HEK293 (cell line): ENCODE measurements at regions not wholly inside any gene's neighbourhood (a gene's known extent, or its start where the extent isn't known, plus 50 kb on each side); places are given as distances from the start of the nearest gene placed in this dataset.

Experiments
- EGR2 ChIP-seq: fragments of 450-650 bp; formaldehyde crosslinking; IDR thresholded peaks from 2 replicates; pipeline ENCODE4 v1.5.1; 2016; ENCODE audit warnings: low read depth, missing biosample characterization, missing genetic modification characterization
- MZF1 ChIP-seq: fragments of 450-650 bp; formaldehyde crosslinking; IDR thresholded peaks from 2 replicates; pipeline ENCODE4 v1.5.1; 2017; ENCODE audit warnings: missing biosample characterization, missing genetic modification characterization, borderline replicate concordance
- ZBTB17 ChIP-seq: fragments of 450-650 bp; formaldehyde crosslinking; IDR thresholded peaks from 2 replicates; pipeline ENCODE4 v1.5.1; 2016; ENCODE audit warnings: missing biosample characterization, missing genetic modification characterization
- ZBTB8A ChIP-seq: fragments of 450-650 bp; formaldehyde crosslinking; IDR thresholded peaks from 2 replicates; pipeline ENCODE4 v1.5.1; 2016; ENCODE audit warnings: missing biosample characterization, missing genetic modification characterization
- ZNF24 ChIP-seq: fragments of 450-650 bp; formaldehyde crosslinking; IDR thresholded peaks from 2 replicates; pipeline ENCODE4 v1.5.1; 2016; ENCODE audit warnings: missing biosample characterization, missing genetic modification characterization
- ZNF707 ChIP-seq: fragments of 450-650 bp; formaldehyde crosslinking; IDR thresholded peaks from 2 replicates; pipeline ENCODE4 v1.5.1; 2016; ENCODE audit warnings: missing biosample characterization, missing genetic modification characterization
- TF ChIP-seq, protein P1 (sequence below): fragments of 450-650 bp; formaldehyde crosslinking; IDR thresholded peaks from 2 replicates; pipeline ENCODE4 v1.5.1; 2016; ENCODE audit warnings: missing biosample characterization, missing genetic modification characterization
- TF ChIP-seq, protein P2 (sequence below): fragments of 450-650 bp; formaldehyde crosslinking; IDR thresholded peaks from 2 replicates; pipeline ENCODE4 v1.5.1; 2017; ENCODE audit warnings: missing biosample characterization, missing genetic modification characterization
- TF ChIP-seq, protein P3 (sequence below): fragments of 450-650 bp; formaldehyde crosslinking; IDR thresholded peaks from 2 replicates; pipeline ENCODE4 v1.5.1; 2016; ENCODE audit warnings: missing biosample characterization, missing genetic modification characterization
- TF ChIP-seq, protein P4 (sequence below): fragments of 450-650 bp; formaldehyde crosslinking; IDR thresholded peaks from 2 replicates; pipeline ENCODE4 v1.5.1; 2016; ENCODE audit warnings: missing biosample characterization, missing genetic modification characterization
- TF ChIP-seq, protein P5 (sequence below): fragments of 450-650 bp; formaldehyde crosslinking; conservative IDR thresholded peaks from 2 replicates; pipeline ENCODE4 v1.5.1; 2016; ENCODE audit warnings: low read depth, missing biosample characterization, missing genetic modification characterization
- TF ChIP-seq, protein P6 (sequence below): fragments of 450-650 bp; formaldehyde crosslinking; IDR thresholded peaks from 2 replicates; pipeline ENCODE4 v1.5.1; 2017; ENCODE audit warnings: missing biosample characterization, missing genetic modification characterization
- TF ChIP-seq, protein P7 (sequence below): IDR thresholded peaks from 2 replicates; pipeline ENCODE4 v1.6.1; 2011; ENCODE audit warnings: mild to moderate bottlenecking, low read depth, low read length, borderline replicate concordance

DNA sequence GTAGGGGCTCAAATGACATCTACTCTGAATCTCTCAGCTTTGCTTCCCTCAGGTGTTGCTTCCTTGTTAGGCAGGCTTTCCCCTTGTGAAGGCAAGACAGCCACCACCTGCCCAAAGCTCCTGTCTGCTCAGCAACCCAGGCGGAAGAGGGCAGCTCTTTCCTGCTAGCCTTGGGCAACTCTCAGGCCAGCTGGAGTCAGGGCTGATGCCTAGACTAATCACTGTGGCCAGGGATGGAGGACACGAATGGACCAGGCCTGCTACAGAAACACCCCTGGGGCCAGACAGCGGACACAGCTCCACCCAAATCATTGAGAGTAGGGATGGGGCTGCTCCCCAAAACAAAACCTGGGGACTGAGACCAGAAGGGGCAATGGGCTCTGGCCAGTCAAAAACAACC, 138.0 kb downstream of the MTX3 start:
- no peak for TF ChIP-seq EGR2 (tag by site-specific recombination)
- TF ChIP-seq, protein P1, sequence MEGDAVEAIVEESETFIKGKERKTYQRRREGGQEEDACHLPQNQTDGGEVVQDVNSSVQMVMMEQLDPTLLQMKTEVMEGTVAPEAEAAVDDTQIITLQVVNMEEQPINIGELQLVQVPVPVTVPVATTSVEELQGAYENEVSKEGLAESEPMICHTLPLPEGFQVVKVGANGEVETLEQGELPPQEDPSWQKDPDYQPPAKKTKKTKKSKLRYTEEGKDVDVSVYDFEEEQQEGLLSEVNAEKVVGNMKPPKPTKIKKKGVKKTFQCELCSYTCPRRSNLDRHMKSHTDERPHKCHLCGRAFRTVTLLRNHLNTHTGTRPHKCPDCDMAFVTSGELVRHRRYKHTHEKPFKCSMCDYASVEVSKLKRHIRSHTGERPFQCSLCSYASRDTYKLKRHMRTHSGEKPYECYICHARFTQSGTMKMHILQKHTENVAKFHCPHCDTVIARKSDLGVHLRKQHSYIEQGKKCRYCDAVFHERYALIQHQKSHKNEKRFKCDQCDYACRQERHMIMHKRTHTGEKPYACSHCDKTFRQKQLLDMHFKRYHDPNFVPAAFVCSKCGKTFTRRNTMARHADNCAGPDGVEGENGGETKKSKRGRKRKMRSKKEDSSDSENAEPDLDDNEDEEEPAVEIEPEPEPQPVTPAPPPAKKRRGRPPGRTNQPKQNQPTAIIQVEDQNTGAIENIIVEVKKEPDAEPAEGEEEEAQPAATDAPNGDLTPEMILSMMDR (tag by site-specific recombination): no peak
- TF ChIP-seq ZBTB17 (tag by site-specific recombination): no peak
- TF ChIP-seq ZNF24: no peak
- TF ChIP-seq, protein P2, sequence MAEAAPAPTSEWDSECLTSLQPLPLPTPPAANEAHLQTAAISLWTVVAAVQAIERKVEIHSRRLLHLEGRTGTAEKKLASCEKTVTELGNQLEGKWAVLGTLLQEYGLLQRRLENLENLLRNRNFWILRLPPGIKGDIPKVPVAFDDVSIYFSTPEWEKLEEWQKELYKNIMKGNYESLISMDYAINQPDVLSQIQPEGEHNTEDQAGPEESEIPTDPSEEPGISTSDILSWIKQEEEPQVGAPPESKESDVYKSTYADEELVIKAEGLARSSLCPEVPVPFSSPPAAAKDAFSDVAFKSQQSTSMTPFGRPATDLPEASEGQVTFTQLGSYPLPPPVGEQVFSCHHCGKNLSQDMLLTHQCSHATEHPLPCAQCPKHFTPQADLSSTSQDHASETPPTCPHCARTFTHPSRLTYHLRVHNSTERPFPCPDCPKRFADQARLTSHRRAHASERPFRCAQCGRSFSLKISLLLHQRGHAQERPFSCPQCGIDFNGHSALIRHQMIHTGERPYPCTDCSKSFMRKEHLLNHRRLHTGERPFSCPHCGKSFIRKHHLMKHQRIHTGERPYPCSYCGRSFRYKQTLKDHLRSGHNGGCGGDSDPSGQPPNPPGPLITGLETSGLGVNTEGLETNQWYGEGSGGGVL (tag by site-specific recombination): no peak
- TF ChIP-seq, protein P3, sequence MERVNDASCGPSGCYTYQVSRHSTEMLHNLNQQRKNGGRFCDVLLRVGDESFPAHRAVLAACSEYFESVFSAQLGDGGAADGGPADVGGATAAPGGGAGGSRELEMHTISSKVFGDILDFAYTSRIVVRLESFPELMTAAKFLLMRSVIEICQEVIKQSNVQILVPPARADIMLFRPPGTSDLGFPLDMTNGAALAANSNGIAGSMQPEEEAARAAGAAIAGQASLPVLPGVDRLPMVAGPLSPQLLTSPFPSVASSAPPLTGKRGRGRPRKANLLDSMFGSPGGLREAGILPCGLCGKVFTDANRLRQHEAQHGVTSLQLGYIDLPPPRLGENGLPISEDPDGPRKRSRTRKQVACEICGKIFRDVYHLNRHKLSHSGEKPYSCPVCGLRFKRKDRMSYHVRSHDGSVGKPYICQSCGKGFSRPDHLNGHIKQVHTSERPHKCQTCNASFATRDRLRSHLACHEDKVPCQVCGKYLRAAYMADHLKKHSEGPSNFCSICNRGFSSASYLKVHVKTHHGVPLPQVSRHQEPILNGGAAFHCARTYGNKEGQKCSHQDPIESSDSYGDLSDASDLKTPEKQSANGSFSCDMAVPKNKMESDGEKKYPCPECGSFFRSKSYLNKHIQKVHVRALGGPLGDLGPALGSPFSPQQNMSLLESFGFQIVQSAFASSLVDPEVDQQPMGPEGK (tag by site-specific recombination): no peak
- no peak for TF ChIP-seq ZBTB8A
- TF ChIP-seq ZNF707: no peak
- TF ChIP-seq, protein P4, sequence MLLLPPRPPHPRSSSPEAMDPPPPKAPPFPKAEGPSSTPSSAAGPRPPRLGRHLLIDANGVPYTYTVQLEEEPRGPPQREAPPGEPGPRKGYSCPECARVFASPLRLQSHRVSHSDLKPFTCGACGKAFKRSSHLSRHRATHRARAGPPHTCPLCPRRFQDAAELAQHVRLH: no peak
- TF ChIP-seq, protein P5, sequence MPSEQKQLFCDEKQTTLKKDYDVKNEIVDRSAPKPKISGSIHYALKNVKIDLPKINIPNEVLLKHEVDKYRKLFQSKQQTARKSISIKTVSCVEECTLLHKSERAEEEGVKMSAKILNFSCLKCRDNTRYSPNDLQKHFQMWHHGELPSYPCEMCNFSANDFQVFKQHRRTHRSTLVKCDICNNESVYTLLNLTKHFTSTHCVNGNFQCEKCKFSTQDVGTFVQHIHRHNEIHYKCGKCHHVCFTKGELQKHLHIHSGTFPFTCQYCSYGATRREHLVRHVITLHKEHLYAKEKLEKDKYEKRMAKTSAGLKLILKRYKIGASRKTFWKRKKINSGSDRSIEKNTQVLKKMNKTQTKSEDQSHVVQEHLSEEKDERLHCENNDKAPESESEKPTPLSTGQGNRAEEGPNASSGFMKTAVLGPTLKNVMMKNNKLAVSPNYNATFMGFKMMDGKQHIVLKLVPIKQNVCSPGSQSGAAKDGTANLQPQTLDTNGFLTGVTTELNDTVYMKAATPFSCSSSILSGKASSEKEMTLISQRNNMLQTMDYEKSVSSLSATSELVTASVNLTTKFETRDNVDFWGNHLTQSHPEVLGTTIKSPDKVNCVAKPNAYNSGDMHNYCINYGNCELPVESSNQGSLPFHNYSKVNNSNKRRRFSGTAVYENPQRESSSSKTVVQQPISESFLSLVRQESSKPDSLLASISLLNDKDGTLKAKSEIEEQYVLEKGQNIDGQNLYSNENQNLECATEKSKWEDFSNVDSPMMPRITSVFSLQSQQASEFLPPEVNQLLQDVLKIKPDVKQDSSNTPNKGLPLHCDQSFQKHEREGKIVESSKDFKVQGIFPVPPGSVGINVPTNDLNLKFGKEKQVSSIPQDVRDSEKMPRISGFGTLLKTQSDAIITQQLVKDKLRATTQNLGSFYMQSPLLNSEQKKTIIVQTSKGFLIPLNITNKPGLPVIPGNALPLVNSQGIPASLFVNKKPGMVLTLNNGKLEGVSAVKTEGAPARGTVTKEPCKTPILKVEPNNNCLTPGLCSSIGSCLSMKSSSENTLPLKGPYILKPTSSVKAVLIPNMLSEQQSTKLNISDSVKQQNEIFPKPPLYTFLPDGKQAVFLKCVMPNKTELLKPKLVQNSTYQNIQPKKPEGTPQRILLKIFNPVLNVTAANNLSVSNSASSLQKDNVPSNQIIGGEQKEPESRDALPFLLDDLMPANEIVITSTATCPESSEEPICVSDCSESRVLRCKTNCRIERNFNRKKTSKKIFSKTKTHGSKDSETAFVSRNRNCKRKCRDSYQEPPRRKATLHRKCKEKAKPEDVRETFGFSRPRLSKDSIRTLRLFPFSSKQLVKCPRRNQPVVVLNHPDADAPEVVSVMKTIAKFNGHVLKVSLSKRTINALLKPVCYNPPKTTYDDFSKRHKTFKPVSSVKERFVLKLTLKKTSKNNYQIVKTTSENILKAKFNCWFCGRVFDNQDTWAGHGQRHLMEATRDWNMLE (tag by site-specific recombination): no peak
- TF ChIP-seq, protein P6, sequence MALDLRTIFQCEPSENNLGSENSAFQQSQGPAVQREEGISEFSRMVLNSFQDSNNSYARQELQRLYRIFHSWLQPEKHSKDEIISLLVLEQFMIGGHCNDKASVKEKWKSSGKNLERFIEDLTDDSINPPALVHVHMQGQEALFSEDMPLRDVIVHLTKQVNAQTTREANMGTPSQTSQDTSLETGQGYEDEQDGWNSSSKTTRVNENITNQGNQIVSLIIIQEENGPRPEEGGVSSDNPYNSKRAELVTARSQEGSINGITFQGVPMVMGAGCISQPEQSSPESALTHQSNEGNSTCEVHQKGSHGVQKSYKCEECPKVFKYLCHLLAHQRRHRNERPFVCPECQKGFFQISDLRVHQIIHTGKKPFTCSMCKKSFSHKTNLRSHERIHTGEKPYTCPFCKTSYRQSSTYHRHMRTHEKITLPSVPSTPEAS (tag by site-specific recombination): no peak
- no peak for TF ChIP-seq MZF1 (tag by site-specific recombination)
- TF ChIP-seq, protein P7, sequence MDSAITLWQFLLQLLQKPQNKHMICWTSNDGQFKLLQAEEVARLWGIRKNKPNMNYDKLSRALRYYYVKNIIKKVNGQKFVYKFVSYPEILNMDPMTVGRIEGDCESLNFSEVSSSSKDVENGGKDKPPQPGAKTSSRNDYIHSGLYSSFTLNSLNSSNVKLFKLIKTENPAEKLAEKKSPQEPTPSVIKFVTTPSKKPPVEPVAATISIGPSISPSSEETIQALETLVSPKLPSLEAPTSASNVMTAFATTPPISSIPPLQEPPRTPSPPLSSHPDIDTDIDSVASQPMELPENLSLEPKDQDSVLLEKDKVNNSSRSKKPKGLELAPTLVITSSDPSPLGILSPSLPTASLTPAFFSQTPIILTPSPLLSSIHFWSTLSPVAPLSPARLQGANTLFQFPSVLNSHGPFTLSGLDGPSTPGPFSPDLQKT: no peak
